Epithelial cell of esophagus (primary cell): ENCODE measurements at regions not wholly inside any gene's neighbourhood (a gene's known extent, or its start where the extent isn't known, plus 50 kb on each side); places are given as distances from the start of the nearest gene placed in this dataset.
"Not testable (repeated sequence)": the region's sequence is repeated elsewhere in the genome, so short reads cannot be mapped to it uniquely, and the experiment has no call there.

ENCODE experiments used
- DNase-seq: peaks from one replicate; pipeline ENCODE4 v3.0.0; 2010; ENCODE audit warnings: low read depth
- H3K4me3 ChIP-seq: 2 replicates; pipeline ENCODE4 v1.5.1; 2011; ENCODE audit warnings: mild to moderate bottlenecking, low read length, control low read depth
- CTCF ChIP-seq: IDR thresholded peaks from 2 replicates; pipeline ENCODE4 v1.5.1; 2011; ENCODE audit warnings: low read depth, mild to moderate bottlenecking, low read length, control low read depth, inconsistent platforms; ENCODE audit not compliant: insufficient read depth; ENCODE audit errors: missing control alignments

DNA sequence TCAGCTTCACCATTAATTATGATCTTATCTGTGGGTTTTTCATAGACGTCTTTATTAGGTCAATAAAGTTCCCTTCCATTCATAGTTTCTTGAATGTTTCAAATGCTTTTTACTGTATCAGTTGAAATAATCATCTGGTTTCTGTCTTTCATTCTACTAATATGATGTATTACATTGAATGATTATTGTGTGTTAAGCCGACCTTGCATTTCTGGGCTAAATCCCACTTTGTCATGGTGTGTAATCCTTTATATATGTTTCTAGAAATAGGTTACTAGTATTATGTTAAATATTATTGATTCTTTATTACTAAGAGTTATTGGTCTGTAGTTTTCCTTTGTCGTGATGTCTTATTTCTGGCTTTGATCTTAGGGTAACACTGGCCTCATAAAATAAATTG lies 134.9 kb downstream of the FASLG start:
- no peak overlapping the region for H3K4me3 ChIP-seq
- DNase-seq: no peak
- no peak for TF ChIP-seq CTCF

DNA sequence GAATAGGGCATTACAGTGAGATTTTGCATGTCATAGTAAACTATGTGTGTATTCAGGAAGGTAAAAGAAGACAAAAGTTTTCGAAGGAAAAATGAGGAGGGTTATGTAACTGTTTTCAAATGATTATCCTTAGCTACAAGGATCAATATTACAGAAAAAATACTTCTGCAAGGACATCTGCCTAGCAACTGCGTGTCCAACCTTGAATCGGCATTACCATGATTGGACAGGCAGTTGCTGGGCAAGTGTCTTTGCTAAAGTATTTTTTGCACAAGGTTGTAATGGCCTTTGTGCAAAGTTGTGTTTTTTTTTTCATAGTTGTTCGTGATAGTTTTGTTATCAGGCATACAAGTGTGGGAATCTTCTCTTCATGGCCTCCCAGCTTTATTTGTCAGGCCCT lies 136.8 kb downstream of the FASLG start:
- no peak for TF ChIP-seq CTCF
- no peak overlapping the region for H3K4me3 ChIP-seq
- no peak for DNase-seq

DNA sequence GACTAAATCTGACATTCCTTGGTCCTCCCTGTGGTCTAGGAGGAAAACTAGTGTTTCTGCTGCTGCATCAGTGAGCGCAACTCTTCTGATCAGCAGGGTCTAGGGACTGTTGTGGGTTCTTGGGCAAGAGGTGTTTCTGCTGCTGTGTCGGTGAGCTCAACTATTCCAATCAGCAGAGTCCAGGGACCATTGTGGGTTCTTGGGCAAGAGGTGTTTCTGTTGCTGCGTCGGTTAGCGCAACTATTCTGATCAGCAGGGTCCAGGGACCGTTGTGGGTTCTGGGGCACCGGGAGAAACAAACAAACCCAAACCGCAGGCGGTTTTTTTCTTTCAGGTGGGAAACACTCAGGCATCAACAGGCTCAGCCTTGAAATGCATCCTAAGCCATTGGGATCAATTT lies 140.9 kb downstream of the FASLG start:
- DNase-seq, H3K4me3 ChIP-seq: not testable (repeated sequence)

DNA sequence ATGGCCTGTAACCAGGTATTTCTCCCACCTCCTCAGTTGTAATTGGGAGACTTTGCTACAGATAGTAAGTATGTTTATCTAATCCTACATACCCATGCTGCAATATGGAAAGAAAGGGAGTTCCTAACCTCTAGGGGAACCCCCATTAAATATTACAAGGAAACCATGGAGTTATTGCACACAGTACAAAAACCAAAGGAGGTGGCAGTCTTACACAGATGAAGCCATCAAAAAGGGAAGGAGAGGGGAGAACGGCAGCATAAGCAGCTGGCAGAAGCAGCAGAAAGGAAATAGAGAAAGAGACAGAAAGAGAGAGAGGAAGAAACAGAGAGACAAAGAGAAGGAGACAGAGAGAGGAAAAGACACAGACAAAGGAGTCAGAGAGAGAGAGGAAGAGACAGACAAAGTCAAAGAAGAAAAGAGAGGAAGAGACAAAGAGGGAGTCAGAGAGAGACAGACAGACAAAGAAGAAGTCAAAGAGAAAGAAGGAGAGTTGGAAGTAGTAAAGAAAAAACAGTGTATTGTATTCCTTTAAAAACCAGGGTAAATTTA lies 142.9 kb downstream of the FASLG start:
- DNase-seq: no peak
- TF ChIP-seq CTCF: no peak
- no peak overlapping the region for H3K4me3 ChIP-seq

GRCh38 chr1:172809750-172810149 lies 150.8 kb downstream of the FASLG start:
- TF ChIP-seq CTCF: no peak
- DNase-seq: no peak
- H3K4me3 ChIP-seq: no peak overlapping the region

- no peak overlapping the region for H3K4me3 ChIP-seq
- DNase-seq: no peak
- TF ChIP-seq CTCF: no peak
These were observed 151.7 kb downstream of the FASLG start for GRCh38 chr1:172810480-172811175.

- no peak overlapping the region for H3K4me3 ChIP-seq
- TF ChIP-seq CTCF: no peak
These were observed 152.8 kb downstream of the FASLG start for GRCh38 chr1:172811694-172812093.

More at GRCh38 chr1:172811694-172812093, 152.8 kb downstream of the FASLG start:
- no peak for DNase-seq
